Neural progenitor cell (in vitro differentiated cells): ENCODE measurements at regions not wholly inside any gene's neighbourhood (a gene's known extent, or its start where the extent isn't known, plus 50 kb on each side); places are given as distances from the start of the nearest gene placed in this dataset.

ENCODE experiments used
- CTCF ChIP-seq: fragments of 200-600 bp; sonication (generic); IDR thresholded peaks from 2 replicates; pipeline ENCODE4 v1.5.1; 2017; ENCODE audit warnings: antibody characterized with exemption, mild to moderate bottlenecking
- EZH2 ChIP-seq: fragments of 200-600 bp; sonication (generic); IDR thresholded peaks from 2 replicates; pipeline ENCODE4 v1.6.1; 2017; ENCODE audit warnings: antibody characterized with exemption, mild to moderate bottlenecking, moderate library complexity
- EZH2phosphoT487 ChIP-seq: fragments of 200-600 bp; sonication (generic); IDR thresholded peaks from 2 replicates; pipeline ENCODE4 v1.6.1; 2017; ENCODE audit warnings: antibody characterized with exemption

- no peak for TF ChIP-seq CTCF
- no peak for TF ChIP-seq EZH2
- TF ChIP-seq EZH2phosphoT487 = no peak
These were observed 293.9 kb downstream of the RPAP3 start for GRCh38 chr12:47411966-47412365.
